ENCODE measurements at regions not wholly inside any gene's neighbourhood (a gene's known extent, or its start where the extent isn't known, plus 50 kb on each side); places are given as distances from the start of the nearest gene placed in this dataset.
A peak's percentile ranks its signal among the peaks of the same experiment; 100 is the strongest.

DNA sequence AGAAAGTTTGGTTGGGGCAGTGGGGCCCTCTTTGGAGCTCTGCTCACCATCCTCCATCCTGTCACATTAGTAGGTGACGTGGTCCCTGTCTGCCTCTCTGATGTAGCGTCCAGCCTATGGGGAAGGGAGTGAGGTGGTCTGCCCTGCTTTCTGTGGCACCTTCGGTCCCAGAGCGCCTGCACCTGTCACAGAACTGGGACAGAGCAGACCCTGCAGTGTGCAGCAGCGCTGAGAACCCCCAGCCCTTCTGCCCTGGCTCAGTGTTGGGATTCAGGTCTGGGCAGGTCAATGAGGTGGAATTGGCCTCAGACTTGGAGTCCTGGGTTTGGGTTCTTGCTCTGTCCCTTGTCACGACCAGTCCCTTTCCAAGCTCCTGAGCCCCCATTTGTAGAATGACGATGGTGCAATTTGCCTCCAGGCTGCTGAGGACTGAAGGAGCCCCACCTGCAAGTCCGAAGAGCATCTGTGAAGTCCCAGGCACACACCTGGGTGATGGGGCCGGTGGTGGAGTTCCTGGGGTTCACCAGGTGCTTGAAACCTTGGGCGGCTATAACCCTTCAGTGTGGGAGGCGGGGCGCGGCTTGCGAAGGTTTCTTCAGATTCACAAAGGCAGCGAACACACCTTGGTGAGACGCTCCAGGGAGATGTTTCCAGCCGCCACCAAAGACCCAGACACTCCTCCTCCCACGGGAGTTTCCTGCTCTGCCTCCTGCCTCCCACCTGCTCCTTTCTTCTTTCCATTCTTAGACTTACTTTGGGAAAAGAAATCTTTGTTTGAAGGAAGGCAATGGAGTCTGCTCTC is 265.4 kb upstream of the HDAC4 start:
- Histone ChIP-seq H3K27ac (no peak overlapping the region), H3K4me3 (no peak overlapping the region), H3K9me3 (no peaks in the 10 kb centered on the region), H3K27me3 (no peaks in the 10 kb centered on the region), H3K36me3 (ENCODE audit: low read depth, missing control alignments) (no peaks in the 10 kb centered on the region), H3K4me1 (peaks cover 13% of the 10 kb centered on the region)
- DNase-seq: peak; percentile 4
- TF ChIP-seq, protein P1, sequence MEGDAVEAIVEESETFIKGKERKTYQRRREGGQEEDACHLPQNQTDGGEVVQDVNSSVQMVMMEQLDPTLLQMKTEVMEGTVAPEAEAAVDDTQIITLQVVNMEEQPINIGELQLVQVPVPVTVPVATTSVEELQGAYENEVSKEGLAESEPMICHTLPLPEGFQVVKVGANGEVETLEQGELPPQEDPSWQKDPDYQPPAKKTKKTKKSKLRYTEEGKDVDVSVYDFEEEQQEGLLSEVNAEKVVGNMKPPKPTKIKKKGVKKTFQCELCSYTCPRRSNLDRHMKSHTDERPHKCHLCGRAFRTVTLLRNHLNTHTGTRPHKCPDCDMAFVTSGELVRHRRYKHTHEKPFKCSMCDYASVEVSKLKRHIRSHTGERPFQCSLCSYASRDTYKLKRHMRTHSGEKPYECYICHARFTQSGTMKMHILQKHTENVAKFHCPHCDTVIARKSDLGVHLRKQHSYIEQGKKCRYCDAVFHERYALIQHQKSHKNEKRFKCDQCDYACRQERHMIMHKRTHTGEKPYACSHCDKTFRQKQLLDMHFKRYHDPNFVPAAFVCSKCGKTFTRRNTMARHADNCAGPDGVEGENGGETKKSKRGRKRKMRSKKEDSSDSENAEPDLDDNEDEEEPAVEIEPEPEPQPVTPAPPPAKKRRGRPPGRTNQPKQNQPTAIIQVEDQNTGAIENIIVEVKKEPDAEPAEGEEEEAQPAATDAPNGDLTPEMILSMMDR (IDR thresholded peaks at IDR 0.05): no peak
- TF ChIP-seq POLR2A (IDR thresholded peaks at IDR 0.05): no peak
- WGBS, 2 donors: 89 to 91% methylated on average over 14 to 18 of the region's 18 CpGs
- intact Hi-C loops (cut with DNase I; ENCODE audit: low total_unique reads): no loop called here

DNA sequence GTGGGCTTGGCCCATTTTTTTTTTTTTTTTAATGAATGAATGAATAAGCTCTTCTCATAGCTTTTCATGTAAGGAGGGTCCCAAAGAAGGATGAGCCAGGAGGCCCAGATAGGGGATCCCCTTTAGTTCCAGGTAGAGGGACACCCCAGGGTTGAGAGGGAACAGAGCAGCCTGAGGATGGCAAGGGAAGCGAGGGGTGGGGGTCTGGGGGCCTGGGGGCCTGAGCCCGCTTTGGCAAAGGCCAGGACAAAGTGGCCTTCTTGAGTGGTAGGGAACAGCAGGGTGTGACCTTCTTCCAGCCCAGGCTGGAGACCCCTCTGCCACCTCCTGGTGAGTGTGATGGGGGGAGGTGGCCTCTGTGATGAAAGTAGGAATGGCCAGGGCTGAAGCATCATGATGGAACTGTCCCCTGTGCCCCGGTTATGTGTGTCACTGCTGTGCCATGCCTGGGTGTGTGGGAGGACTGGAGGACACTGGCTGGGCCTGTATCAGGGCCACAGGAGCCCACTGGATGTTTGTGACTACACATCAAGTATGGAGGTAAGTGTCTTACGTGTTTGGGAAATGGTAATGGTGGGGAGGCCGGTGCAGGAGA is 263.5 kb upstream of the HDAC4 start:
- Histone ChIP-seq H3K4me1 (peaks cover 15% of the 10 kb centered on the region), H3K9me3 (no peaks in the 10 kb centered on the region), H3K36me3 (ENCODE audit: low read depth, missing control alignments) (no peaks in the 10 kb centered on the region), H3K4me3 (no peak overlapping the region), H3K27me3 (no peaks in the 10 kb centered on the region), H3K27ac (no peak overlapping the region)
- intact Hi-C loops (cut with DNase I; ENCODE audit: low total_unique reads): no loop called here
- TF ChIP-seq, protein P1 (IDR thresholded peaks at IDR 0.05): no peak
- no peak for TF ChIP-seq POLR2A (IDR thresholded peaks at IDR 0.05)
- peak; percentile 8 for DNase-seq
- 94 to 96% methylated on average over 5 of the region's 5 CpGs for WGBS, 2 donors

DNA sequence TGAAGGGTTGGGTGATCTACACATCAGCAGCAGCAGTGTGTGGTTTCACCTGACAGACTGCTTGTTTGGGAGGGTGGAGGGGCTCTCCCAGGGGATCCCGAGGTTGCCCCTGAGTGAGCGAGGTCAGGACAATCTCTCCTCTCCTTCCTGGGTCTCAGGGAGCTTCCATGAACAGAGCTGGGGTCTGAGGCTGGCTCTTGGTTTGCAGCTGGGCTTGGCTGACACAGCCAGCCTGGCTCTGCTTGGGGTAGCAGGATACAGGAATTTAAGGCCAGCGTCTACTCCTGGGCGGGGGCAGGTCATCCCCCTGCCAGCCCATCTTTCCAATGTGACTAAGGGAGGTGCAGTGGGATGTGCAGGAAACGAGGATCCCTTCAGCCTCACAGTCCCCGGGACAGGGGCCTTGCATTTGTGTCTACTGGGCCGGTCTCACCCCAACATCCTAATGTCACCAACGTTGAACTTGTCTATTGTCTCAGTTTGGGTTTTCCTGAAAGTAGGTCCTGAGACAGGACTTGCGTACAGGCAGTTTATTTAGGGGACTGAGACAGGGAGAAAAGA is 262.6 kb upstream of the HDAC4 start:
- H3K9me3 ChIP-seq: no peaks in the 10 kb centered on the region
- TF ChIP-seq, protein P1 (IDR thresholded peaks at IDR 0.05): no peak
- TF ChIP-seq POLR2A (IDR thresholded peaks at IDR 0.05): no peak
- H3K27ac ChIP-seq: no peak overlapping the region
- DNase-seq: peak; percentile 9
- peaks cover 15% of the 10 kb centered on the region for H3K4me1 ChIP-seq
- no peak overlapping the region for H3K4me3 ChIP-seq
- no peaks in the 10 kb centered on the region for H3K27me3 ChIP-seq
- H3K36me3 ChIP-seq (ENCODE audit: low read depth, missing control alignments): no peaks in the 10 kb centered on the region
- 93 to 94% methylated on average over 9 of the region's 9 CpGs for WGBS, 2 donors
- intact Hi-C loops (cut with DNase I; ENCODE audit: low total_unique reads): no loop called here

DNA sequence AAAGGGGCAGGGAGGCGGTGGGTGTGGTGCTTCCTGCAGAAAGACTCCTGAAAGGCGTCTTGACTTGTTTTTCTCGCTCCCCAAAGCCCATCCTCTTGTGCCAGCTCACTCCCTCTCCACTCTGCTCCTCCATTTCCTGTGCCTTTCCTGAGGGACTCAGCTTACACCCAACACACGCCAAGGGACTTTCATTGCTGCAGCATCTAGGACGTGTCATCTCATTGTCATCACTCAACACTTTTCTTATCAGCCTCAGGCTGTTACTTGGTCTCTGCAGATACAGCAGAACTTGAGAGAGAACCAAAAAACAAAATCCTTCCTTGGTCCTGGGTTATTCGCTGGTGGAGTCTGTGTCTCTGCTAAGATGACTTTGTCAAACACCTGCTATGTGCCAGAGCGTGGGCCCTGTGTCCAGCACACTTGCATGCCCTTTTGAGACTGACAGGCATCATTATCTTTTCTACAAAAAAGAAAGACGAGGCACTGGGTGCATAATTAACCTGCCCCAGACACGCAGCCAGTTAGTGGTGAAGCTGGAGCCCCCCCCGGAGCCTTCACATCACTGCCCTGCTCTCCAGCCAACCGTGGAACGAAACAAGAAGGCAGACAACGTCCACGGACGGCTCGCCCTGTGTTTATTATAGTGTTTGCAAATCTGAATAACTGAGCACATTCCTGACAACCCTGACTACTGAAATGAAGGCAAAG is 261.7 kb upstream of the HDAC4 start:
- WGBS, 2 donors: 70 to 74% methylated on average over 16 of the region's 16 CpGs
- intact Hi-C loops (cut with DNase I; ENCODE audit: low total_unique reads): no loop called here

More for the DNA sequence above, 261.7 kb upstream of the HDAC4 start:
- DNase-seq: peak; percentile 22
- Histone ChIP-seq H3K36me3 (ENCODE audit: low read depth, missing control alignments) (no peaks in the 10 kb centered on the region), H3K9me3 (no peaks in the 10 kb centered on the region), H3K27ac (no peak overlapping the region), H3K4me3 (no peak overlapping the region), H3K4me1 (peaks cover 15% of the 10 kb centered on the region), H3K27me3 (no peaks in the 10 kb centered on the region)
- TF ChIP-seq POLR2A (IDR thresholded peaks at IDR 0.05): no peak
- TF ChIP-seq, protein P1 (IDR thresholded peaks at IDR 0.05): no peak

Data from testis (tissue), 2 donors.